ENCODE measurements at regions not wholly inside any gene's neighbourhood (a gene's known extent, or its start where the extent isn't known, plus 50 kb on each side); places are given as distances from the start of the nearest gene placed in this dataset.
A peak's percentile ranks its signal among the peaks of the same experiment; 100 is the strongest.

DNA sequence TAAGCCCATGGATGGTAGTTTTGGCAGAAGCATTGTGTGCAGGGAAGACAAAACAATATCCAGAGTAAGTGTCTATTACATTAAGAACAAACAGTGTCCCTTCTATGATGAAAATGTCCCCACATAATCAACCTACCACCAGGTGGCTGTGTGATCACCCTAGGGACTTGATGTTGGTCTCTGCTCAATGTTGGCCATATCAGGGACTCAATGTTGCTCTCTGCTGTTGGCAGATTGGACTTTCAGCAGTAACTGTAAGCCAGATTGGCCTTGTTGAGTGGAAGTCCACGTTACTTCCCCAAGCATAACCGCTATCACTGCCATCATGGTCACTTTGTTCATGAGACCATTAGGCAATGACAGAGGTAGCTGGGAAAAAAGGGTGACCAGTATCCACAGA, 52.8 kb upstream of the PRSS3 start (continued):
- TF ChIP-seq, protein P1, sequence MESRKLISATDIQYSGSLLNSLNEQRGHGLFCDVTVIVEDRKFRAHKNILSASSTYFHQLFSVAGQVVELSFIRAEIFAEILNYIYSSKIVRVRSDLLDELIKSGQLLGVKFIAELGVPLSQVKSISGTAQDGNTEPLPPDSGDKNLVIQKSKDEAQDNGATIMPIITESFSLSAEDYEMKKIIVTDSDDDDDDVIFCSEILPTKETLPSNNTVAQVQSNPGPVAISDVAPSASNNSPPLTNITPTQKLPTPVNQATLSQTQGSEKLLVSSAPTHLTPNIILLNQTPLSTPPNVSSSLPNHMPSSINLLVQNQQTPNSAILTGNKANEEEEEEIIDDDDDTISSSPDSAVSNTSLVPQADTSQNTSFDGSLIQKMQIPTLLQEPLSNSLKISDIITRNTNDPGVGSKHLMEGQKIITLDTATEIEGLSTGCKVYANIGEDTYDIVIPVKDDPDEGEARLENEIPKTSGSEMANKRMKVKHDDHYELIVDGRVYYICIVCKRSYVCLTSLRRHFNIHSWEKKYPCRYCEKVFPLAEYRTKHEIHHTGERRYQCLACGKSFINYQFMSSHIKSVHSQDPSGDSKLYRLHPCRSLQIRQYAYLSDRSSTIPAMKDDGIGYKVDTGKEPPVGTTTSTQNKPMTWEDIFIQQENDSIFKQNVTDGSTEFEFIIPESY (CRISPR knock-in tag; IDR thresholded peaks at IDR 0.05), result peak; percentile 82
- TF ChIP-seq ETV6 (CRISPR knock-in tag; conservative IDR thresholded peaks at IDR 0.05) (no peak), GATAD1 (CRISPR knock-in tag; IDR thresholded peaks at IDR 0.05) (no peak), ZNF256 (CRISPR knock-in tag; conservative IDR thresholded peaks at IDR 0.05) (no peak), ELF4 (CRISPR knock-in tag; IDR thresholded peaks at IDR 0.05; ENCODE audit: borderline replicate concordance) (no peak)
- TF ChIP-seq, protein P2, sequence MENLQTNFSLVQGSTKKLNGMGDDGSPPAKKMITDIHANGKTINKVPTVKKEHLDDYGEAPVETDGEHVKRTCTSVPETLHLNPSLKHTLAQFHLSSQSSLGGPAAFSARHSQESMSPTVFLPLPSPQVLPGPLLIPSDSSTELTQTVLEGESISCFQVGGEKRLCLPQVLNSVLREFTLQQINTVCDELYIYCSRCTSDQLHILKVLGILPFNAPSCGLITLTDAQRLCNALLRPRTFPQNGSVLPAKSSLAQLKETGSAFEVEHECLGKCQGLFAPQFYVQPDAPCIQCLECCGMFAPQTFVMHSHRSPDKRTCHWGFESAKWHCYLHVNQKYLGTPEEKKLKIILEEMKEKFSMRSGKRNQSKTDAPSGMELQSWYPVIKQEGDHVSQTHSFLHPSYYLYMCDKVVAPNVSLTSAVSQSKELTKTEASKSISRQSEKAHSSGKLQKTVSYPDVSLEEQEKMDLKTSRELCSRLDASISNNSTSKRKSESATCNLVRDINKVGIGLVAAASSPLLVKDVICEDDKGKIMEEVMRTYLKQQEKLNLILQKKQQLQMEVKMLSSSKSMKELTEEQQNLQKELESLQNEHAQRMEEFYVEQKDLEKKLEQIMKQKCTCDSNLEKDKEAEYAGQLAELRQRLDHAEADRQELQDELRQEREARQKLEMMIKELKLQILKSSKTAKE (CRISPR knock-in tag; IDR thresholded peaks at IDR 0.05; ENCODE audit: borderline replicate concordance), result no peak
- TF ChIP-seq, protein P3, sequence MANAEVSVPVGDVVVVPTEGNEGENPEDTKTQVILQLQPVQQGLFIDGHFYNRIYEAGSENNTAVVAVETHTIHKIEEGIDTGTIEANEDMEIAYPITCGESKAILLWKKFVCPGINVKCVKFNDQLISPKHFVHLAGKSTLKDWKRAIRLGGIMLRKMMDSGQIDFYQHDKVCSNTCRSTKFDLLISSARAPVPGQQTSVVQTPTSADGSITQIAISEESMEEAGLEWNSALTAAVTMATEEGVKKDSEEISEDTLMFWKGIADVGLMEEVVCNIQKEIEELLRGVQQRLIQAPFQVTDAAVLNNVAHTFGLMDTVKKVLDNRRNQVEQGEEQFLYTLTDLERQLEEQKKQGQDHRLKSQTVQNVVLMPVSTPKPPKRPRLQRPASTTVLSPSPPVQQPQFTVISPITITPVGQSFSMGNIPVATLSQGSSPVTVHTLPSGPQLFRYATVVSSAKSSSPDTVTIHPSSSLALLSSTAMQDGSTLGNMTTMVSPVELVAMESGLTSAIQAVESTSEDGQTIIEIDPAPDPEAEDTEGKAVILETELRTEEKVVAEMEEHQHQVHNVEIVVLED (CRISPR knock-in tag; IDR thresholded peaks at IDR 0.05; ENCODE audit: borderline replicate concordance), result no peak
- TF ChIP-seq, protein P4, sequence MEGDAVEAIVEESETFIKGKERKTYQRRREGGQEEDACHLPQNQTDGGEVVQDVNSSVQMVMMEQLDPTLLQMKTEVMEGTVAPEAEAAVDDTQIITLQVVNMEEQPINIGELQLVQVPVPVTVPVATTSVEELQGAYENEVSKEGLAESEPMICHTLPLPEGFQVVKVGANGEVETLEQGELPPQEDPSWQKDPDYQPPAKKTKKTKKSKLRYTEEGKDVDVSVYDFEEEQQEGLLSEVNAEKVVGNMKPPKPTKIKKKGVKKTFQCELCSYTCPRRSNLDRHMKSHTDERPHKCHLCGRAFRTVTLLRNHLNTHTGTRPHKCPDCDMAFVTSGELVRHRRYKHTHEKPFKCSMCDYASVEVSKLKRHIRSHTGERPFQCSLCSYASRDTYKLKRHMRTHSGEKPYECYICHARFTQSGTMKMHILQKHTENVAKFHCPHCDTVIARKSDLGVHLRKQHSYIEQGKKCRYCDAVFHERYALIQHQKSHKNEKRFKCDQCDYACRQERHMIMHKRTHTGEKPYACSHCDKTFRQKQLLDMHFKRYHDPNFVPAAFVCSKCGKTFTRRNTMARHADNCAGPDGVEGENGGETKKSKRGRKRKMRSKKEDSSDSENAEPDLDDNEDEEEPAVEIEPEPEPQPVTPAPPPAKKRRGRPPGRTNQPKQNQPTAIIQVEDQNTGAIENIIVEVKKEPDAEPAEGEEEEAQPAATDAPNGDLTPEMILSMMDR (CRISPR knock-in tag; IDR thresholded peaks at IDR 0.05), result peak; percentile 34

Small RNA genes lying in the stretch of these regions (small RNA-seq; reads per million reads assigned to genes)
- gene TRBV22OR9-2 (ENCODE audit: insufficient read depth in 2 of 3, insufficient read length in 3 of 3, low read depth in 2 of 3, low replicate concordance in 1 of 3), result 0 reads per million in 3 experiments
- 0 reads per million in 3 experiments for gene TRBV26OR9-2 (ENCODE audit: insufficient read depth in 2 of 3, insufficient read length in 3 of 3, low read depth in 2 of 3, low replicate concordance in 1 of 3)

Measured in HepG2 (cell line).